ENCODE measurements at regions not wholly inside any gene's neighbourhood (a gene's known extent, or its start where the extent isn't known, plus 50 kb on each side); places are given as distances from the start of the nearest gene placed in this dataset.

DNA sequence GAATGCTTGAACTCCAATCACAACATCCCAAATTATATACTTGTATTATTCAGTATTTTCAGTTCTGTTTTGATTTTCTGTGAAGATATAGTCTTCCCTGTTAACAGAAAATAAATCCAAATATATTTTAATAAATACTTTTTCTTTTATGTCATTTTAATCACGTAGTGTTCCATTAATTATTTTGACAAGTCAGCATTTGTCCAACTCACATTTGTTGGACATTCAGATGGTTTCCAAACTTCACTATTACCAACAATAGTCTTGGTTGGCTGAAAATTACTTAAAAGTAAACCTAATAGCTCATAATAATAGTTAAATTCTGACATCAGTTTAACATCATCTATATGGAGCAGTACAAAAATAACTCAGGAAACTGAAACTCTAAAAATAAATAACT lies 60.7 kb upstream of the SPANXD start:
- no peak for DNase-seq

- peak; percentile 64 for DNase-seq
Measured at GRCh38 chrX:141760761-141761160, 62.2 kb upstream of the SPANXD start.

- no peak for DNase-seq
Measured at GRCh38 chrX:141787655-141788054, 50.5 kb upstream of the MAGEC3 start.
